Activated CD4-positive, alpha-beta T cell treated with anti-CD3 and anti-CD28 coated beads, Interleukin-10, Interleukin-2, amounts not matched to agents 100 ng/mL and 50 ng/mL, durations not matched to agents 16 hours and 8 hours (primary cell): ENCODE measurements at regions not wholly inside any gene's neighbourhood (a gene's known extent, or its start where the extent isn't known, plus 50 kb on each side); places are given as distances from the start of the nearest gene placed in this dataset.
A peak's percentile ranks its signal among the peaks of the same experiment; 100 is the strongest.

Experiments used
- DNase-seq: peaks from one replicate; pipeline ENCODE4 v3.0.0-alpha.2; 2020

DNA sequence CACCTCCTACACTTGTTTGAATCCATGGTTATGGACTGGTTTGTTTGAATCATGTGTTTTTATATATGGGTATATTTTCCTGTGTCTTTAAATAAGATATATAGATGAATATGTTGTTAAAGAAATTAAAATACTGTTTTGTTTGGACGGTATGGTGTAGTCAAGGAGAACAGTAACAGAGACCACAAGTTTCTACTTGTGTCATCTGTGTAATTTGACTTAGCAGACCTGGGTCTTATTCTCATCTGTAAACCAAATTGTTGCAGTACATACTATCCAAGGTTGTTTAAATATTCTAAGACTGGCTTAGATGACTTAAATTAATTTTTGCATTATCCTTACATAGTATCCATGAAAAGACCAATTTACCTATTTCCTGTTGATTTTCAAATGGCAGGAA is 361.1 kb upstream of the SLITRK1 start:
- no peak for DNase-seq

DNA sequence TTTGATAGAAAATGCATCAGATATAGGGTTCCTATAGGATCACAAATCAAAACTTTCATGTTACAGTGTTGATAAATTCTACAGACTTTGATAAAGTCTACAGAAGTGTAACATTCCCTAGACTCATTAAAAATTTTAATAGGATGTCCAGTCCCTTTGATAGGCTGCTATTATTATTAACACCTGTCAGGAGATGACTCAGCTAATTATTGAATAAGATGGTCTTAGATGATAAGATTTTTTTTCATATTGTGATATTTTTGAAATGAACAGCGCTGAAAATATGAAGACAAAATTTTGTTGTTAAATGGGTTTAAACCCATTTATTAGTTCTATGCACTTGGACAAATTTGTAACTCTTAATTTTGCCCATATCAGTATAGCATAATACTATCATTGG is 356.8 kb upstream of the SLITRK1 start:
- DNase-seq = no peak

DNA sequence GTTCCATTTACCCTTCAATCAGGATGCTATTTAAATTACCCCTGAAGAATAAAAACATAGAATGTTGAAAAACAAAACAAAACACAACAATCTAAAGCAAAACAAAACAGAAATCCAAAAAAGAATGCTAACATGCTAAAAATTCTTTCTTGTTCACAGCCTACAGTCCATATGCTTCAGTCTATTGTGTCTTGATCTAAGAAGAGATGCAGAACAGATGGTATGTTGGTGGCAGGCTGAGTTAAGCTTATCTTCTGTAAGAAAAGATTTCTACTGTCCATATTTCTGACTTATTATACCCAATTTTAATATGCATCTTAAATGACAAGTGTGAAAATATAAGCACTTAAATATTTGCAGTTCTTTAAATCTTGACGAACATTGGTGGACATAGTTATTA is 356.1 kb upstream of the SLITRK1 start:
- DNase-seq = no peak

DNA sequence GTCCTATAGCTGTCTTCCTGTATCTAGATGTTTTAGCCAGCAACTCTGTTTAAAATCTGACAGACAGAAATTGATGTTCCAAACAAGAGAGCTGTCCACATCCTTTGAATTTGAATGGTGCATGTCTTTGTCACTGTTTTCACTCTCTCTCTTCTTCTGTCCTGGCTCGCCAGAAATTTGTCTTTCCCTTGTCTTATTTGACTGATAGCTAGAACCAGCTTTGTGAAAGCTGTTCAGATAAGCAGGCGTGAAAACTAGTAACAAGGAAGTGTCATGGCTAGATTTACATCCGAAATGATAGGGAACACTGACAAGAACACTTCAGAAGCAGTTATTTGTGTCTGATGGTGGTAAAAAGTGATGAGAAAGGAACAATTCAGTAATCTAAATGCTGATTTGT is 354.9 kb upstream of the SLITRK1 start:
- no peak for DNase-seq

DNA sequence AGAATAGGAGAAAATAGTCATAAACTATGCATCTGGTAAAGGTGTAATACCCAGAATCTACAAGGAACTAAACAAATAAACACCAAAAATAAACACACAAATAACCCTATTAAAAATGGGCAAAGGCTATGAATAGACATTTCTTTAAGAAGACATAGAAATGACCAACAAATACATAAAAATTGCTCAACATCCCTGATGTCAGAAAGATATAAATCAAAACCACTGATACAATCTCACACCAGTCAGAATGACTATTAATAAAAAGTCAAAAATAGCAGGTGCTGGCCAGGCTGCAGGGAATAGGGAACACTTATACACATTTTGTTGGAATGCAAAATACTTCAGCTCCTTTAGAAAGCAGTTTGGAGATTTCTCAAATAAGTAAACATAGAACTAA is 352.1 kb upstream of the SLITRK1 start:
- no peak for DNase-seq

DNA sequence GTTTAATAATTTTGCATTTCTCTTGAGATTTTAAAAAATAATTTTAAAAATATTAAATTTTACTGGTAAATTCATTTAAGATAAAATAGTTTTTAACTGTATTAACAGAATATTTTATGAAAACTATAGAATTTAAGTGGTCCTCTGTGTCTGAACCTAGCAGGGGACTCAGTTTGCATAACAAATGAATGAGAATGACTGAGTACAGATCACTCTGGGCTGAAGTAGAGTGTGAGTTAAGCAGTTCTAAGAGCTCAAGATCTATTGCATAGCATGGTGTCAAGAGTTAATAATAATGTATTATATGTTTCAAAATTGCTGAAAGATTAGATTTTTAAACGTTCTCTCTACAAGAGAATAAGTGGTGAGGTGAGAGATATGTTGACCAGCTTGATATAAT is 348.3 kb upstream of the SLITRK1 start:
- no peak for DNase-seq

DNA sequence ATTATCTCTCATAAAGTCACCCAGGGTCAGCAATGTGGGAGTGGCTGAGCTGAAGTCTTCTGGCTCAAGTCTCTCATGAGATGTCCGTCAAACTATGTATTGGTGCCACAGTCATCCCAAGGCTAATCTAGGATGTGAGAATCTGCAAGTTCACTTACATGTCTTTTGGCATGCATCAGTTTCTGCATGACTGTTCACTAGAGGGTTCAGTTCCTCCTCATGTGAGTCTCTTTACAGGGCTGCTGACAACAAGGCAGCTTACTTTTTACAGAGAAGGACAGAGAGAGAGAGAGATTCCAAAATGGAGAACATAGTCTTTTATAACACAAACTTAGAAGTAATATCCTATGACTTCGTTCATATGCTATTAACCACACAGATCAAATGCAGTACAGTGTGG is 328.8 kb upstream of the SLITRK1 start:
- DNase-seq = no peak

DNA sequence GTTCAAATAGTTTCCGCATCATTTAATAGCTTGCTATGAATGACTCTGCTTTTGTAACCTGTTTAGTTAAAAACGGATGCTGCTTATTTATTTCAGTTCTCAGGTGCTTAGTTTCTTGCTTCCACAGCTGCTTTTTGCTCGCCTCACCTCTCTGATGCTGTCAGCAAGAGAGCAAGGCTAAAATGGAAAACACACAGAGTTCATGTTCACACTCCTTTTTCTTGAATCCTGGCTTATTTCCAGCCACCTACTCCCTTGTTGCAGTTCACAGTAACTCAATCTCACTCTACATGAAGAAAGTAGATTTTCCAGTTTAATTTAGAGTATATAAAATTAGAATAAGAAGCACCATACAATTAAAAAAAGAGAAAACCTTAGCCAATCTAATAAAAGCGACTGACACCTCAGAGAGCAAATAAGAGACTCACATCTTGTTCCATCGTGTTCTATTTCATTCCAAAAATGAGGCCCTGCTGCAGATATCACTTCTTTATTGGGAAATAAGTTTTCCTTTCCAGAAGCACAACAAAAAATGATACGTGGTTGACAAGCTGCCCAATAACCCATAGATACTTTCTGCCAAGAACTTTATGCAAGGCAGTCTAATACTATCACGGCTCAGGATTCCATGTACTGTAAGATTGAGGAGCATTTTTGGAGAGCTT is 326.1 kb upstream of the SLITRK1 start:
- no peak for DNase-seq

DNA sequence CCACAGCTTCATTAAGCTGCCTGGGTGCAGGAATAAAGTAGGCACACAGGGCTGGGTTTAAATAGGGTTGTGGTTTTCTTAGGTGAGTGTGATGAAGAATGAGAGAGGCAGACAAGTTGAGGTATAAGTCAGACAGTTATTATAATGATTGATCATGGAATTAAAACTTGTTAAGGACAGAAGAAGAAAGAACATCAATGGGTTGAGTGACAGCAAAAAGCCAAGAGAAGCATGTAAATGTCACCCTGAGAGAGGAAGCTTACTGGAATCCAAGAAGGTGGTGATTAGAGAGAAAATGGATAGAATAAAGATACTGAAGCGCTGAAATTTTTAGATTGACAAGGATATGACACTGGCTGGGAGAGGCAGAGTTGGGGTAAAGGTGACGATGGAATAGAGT is 325.2 kb upstream of the SLITRK1 start:
- DNase-seq = no peak

DNA sequence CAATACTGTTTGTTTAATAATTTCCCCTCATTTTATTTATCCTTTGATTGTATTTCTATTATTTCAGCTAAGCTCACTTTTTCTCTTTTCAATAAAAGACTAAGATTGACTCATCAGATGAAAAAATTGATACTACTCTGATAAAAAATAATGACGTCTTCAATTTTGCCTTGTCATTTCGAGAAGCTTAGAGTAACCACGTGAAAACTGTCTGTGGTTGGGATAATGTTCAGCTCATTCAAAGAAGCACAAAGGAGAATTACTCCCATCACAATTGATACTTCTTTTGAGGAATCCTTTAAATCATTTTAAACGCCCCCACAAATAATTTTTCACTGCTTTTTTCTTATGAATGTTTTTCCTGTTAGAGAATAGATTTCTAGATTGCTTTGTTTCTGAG is 318.7 kb upstream of the SLITRK1 start:
- DNase-seq = peak; percentile 5

DNA sequence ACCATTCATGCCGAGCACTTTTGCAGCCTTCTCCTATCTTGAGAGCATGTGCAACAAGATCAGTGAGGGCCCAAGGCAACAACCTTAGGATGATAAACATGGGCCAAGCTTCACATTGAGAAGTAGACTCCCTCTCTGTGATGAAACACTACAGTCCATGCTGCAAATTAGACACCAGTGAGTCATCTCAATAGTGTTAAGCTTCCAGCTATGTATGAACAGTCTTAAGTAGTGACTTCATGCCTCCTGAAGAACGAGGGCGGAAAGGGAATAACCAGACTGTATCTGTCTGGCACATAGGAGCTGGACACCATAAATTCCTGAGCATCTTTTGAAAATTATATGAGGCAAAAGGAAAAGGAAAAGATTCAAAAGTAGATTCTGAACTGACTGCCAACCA is 309.9 kb upstream of the SLITRK1 start:
- DNase-seq = no peak

DNA sequence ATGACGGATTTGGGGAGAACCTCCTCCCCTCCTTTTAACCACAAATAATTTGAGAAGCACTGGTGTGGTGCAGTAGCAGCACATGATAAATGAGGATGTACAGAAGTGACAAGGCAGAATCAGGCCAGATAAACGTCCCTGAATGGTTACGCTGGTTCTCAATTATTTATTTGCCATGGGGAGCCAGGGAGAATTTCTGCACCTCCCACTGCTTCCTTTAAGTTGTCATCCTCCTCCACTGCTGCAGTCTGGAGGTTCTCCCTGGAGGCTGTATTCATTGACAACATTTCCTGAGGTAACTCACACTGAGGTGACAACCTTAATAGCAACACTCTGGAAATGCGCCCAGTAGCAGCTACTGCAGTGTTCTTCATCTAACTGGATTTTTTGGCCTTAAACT is 308.9 kb upstream of the SLITRK1 start:
- no peak for DNase-seq

DNA sequence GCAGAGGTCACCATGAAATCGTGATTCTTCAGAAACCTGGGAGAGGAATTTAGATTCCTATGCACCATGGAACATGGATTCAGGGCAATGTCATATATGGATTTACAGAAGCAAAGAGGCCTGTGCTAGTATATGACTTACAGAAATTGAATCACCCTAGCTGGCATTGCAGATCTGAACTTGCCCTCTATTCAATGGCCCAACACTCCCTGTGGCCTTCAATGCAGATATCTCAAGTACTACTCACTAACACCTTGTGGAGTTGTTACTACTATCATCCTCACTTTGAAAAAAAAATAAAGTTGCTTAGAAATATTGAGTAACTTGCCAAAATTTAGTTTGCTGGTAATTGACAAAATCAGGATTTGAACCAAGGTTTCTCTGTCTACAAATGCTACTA is 305.4 kb upstream of the SLITRK1 start:
- no peak for DNase-seq

DNA sequence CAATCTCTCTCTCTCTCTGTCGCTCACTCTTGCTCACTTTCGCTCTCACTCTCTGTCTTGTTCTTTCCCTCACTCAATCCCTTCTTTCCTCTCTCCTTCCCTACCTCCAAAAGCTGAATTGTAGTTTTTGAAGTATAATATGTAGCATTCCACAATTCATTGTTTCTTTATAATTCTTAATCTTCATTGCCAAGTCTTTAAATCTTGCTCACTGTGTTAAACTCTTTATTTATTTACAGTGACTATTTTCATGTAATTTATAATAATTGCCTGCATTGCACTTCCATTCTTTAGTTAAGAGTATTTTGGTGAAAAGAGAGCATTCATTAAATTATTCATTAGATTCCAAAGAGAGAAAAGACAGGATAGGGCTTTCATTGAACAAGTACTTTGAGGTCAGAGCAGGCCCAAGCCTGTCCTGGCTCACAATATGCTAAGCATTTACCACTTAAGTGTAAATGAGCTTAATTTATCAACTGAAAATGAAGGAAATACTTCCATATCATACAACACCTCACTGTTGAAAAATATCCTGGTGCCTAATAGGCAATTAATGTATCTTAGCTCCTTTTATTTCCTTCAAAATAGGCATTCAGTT is 257.4 kb upstream of the SLITRK1 start:
- no peak for DNase-seq

DNA sequence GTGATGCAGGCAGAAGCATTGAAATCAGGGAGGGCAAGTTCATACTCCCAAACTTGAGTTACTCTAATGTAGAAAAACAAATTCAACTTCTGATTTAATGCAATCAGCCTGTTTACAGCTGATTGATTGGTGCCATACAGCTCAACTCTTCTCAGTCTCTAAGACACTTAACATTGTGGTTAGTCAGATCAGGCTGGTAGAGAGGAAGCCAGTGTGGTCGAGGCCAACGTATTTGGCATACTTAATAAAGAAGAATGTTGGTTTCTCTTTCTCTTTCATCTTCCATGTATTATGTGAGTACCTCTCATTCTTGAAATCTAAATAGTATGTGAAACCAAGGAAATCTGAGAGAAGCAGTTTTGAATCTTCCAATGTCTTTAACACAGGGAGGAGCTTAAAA is 255.0 kb upstream of the SLITRK1 start:
- DNase-seq = peak; percentile 89

DNA sequence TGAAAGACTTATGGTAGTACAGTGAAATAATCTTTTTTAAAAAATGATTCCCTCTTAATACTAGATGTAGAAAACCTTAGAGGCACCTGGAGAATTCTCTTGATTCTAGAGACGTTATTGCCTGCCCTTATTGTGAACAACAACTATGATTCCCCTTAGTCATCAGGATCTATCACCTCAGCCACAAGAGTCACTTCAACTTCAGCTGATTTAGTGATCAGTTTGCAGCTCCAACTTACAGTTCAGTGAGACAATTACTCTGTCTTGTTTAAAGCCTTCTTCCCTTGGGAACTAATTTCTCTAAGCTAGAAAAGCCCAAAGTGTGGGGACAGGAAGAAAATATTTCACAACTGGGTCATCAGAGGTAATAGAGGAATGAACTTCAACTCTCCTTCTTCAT is 254.3 kb upstream of the SLITRK1 start:
- DNase-seq = peak; percentile 66

DNA sequence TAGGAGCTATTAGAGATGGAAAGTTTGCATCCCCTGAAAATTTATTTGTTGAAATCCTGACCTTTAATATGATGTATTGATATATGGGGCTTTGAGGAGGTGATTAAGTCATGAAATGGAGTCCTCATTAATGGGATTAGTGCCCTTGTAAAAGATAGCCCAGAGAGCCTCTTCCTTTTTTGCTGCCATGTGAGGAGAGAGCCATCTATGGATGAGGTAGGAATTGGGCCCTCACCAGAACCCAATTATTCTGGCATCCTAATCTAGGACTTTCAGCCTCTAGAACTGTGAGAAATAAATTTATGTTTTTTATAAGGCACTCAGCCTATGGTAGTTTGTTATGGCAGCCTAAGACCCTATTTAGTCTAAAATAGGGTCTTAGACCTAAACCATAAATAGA is 250.2 kb upstream of the SLITRK1 start:
- no peak for DNase-seq

DNA sequence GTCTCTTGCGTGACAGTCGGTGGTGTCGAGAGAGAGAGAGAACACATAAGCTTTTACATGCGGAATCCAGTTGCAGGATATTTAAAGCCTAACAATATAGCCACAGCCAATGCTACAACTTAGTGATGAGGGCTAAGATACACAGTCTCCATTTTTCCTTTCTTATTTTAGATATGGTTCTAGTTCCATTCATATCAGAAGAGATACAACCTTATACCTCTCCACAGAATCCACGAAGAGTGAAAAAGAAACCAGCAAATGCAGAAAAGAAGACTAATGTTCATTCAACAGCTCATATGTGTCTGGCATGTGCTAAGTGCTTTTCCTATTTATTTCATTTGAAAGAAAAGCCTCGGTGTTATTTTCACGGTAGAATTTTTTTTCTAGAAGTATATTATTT is 249.0 kb upstream of the SLITRK1 start:
- DNase-seq = peak; percentile 9

DNA sequence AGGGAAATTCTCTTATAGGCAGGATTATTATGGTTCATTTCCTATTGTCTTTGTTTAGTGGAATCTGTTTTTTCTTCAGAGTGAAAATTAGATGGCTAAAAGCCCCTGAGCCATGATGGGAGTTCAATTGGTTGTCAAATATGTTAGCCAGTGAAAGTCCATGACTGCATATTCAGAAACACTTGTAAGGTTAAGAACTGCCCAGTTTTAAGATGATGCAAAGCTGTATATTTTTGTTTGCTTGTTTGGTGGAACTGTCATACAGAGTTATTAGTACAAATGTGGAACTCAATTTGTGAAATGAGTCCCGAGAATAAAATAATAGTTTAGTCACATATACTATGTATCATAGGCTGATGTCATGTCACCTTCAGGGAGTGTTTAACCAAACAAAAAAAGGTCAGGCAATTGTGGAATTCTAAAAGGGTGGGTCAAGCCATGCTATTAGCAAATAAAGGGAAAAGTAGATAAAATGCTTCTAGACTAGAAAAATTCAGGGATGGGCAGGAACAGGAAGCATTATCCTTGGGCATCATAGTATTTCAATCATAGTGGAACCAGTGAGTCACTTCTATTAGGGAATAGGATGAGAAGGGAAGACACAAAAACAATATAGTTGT is 248.3 kb upstream of the SLITRK1 start:
- DNase-seq = no peak

DNA sequence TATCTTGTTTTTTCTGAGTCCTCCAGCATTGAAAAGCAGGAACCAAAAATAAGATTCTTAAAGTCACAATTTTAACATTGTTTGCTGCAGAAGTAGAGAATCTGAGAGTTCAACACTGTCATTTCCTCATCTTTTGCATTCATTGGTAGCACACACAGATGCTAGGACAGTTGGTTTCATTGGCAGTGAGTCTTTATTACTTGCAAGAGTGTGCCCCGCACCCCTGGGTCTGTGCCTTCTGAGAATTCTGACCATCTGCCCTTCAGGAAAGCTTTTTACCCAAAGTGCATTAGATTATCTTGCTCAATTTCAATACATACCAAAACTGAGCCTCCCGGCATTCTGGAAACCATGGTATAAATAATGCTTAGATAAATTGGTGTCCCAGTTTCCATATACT is 247.7 kb upstream of the SLITRK1 start:
- no peak for DNase-seq

DNA sequence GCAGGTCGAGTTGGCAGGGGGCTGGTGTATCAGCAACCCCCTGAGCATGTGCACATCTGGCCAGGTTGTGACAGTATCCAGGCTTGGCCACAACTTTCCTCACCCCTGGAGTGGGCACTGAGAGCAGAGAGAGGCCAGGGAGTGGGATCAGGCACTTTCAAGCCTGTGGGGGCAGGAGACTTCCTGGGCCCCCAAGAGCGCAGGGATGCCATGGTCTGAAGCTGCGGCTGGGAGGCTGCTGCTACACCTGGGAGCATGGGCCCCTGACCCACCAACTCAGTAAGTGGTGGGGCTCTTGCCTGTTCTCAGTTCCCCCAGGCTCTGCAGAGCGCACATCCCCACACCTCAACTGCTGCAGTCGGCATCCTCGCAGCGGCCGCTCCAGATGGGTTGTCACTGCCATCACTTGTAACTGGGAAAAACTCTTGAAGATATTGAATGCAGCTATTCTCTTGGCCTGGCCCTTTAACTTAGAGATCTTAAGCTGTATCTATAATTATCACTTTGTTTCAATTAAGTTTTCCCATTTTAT is 245.4 kb upstream of the SLITRK1 start:
- DNase-seq = no peak

DNA sequence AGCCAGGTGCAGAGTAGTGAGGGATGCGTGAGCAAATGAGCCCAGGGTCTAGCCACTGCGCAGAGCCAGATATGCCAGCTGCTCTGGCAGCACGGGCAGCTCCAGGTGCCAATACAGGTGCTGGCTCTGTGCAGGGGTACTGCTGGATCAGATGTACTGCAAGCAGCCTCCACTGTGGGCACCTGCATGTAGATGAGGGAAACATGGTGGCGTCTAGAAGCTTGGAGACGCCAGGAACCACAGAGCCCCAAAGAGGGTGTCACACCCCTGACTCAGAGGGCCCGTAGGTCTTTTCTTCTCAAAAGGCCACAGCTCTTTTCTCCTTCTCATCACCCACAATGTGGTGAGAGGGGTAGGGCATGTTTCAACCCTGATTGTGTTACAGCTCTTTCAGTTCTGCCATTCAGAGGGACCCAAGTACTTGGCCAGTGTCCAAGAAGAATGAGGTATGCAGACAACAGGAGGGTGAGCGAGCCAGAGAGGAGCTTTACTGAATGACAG is 244.4 kb upstream of the SLITRK1 start:
- DNase-seq = peak; percentile 7

DNA sequence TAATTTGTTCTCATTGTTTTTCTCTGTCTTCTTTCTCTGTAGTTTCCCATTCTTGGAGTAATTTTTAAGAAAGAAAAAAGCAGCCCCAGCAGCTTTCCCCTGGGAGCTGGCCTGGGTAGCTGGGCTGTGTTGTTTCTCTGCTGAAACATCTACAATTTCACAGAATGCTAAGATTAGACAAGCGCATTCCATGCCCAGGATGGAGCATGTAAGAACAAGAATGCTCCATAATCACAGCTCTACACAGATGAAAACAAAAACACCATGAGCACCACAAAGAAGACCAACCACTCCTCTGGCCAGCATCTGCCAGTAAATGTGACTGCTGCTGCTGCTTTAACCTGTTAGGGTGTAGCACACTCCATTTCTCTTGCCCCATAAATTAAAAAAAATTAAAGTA is 239.2 kb upstream of the SLITRK1 start:
- DNase-seq = no peak

DNA sequence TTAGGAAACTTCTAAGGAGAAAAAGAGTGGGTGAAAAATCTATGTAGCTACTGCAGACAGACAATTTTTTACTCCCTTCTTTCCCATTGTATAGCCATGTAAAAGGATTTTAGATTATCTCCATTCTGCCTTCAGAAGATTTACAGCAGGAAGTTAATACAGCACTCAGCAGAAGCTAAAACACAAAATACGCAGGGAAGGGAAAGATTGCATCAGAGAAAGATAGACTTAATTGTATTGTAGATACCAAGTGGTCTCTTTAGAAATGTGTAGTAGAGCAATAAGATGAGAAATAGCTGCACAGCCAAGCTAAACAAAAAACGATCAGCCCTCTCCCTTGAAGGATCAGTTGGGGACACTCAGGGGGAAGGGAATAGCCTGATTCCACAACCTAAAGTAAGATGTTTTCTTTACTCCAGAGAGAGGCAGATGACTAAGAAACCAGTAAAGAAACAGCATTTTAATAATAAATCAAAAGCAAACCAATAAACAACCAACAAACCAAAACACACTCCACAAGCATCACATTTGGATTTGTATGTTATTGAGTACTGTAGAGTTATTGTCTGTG is 236.7 kb upstream of the SLITRK1 start:
- DNase-seq = no peak
